HepG2 (cell line): ENCODE measurements at regions not wholly inside any gene's neighbourhood (a gene's known extent, or its start where the extent isn't known, plus 50 kb on each side); places are given as distances from the start of the nearest gene placed in this dataset.

Experiments used
- ATAC-seq: fragments of 200-7000 bp; cut with Tn5 transposase; 3 replicates; pipeline ENCODE4 v1.9.1; 2020; ENCODE audit warnings: mild to moderate bottlenecking, moderate library complexity
- BruUV-seq: library from RNA; stranded (reverse); fragments of 400-500 nt; replicated peaks from 2 replicates; lab custom pipeline; 2021; lab: Mats Ljungman, UMichigan
- CTCF ChIA-PET: fragments of 300-600 bp; formaldehyde crosslinking; extraction: SDS; loops from one replicate; lab custom pipeline; 2021; ENCODE audit warnings: low total read pairs, inconsistent platforms, low intra/inter-chr PET ratio; lab: Yijun Ruan, JAX
- POLR2A ChIA-PET: fragments of 350-600 bp; sonication (Branson Sonifier 250); formaldehyde crosslinking; loops from one replicate; lab custom pipeline; 2020; ENCODE audit warnings: antibody characterized with exemption, inconsistent platforms; lab: Yijun Ruan, JAX
- DNase-seq: peaks from one replicate; pipeline ENCODE4 v3.0.0-alpha.2; 2015; ENCODE audit warnings: low spot score
- FAIRE-seq: peaks from 3 replicates; lab custom pipeline; 2011; peaks lifted over from hg19 to GRCh38; lab: Jason Lieb, UNC
- H2AFZ ChIP-seq: one replicate; pipeline ENCODE4 v1.6.1; 2011; ENCODE audit warnings: low read length, inconsistent platforms
- H3K27ac ChIP-seq: fragments of 300-600 bp; 3 replicates; pipeline ENCODE4 v1.8.0; 2011; ENCODE audit warnings: mixed run types, mild to moderate bottlenecking, mixed read lengths, low read length, inconsistent platforms; ENCODE audit not compliant: insufficient read depth; ENCODE audit errors: extremely low read length
- H3K27me3 ChIP-seq, 2 experiments: fragments of 200-600 bp in 1 of 2; 2 replicates in 1 of 2; 3 replicates in 1 of 2; pipeline versions ENCODE4 v1.6.0 to v1.8.0; 2011; ENCODE audit warnings: low read length in 2 of 2, mild to moderate bottlenecking in 2 of 2, moderate library complexity in 2 of 2, inconsistent platforms in 1 of 2; ENCODE audit not compliant: insufficient read depth in 2 of 2, control insufficient read depth in 1 of 2
- H3K36me3 ChIP-seq, 2 experiments: fragments of 200-600 bp in 1 of 2; replicated peaks in 1 of 2; 2 replicates in 1 of 2; 3 replicates in 1 of 2; pipeline versions ENCODE4 v1.5.1 to v1.8.0; 2011; ENCODE audit warnings: low read length in 2 of 2, inconsistent platforms in 1 of 2; ENCODE audit not compliant: insufficient read depth in 2 of 2, control insufficient read depth in 1 of 2
- H3K4me1 ChIP-seq: 2 replicates; pipeline ENCODE4 v1.5.1; 2012; ENCODE audit warnings: low read length, inconsistent platforms; ENCODE audit not compliant: insufficient read depth
- H3K4me2 ChIP-seq: 2 replicates; pipeline ENCODE4 v1.6.0; 2011; ENCODE audit warnings: low read depth, low read length, inconsistent platforms
- H3K4me3 ChIP-seq, 3 experiments: fragments of 200-600 bp in 1 of 3; sonication (generic), shearing (Covaris generic) in 1 of 3; replicated peaks in 1 of 3; 2 replicates each; pipeline ENCODE4 v1.5.1; 2011 to 2016; ENCODE audit warnings: low read length in 3 of 3, inconsistent platforms in 2 of 3, low read depth in 2 of 3, mild to moderate bottlenecking in 2 of 3, control low read depth in 1 of 3, mixed read lengths in 1 of 3; ENCODE audit not compliant: insufficient read depth in 1 of 3
- H3K79me2 ChIP-seq: one replicate; pipeline ENCODE4 v1.6.1; 2011; ENCODE audit warnings: low read length, inconsistent platforms; ENCODE audit not compliant: insufficient read depth
- H3K9ac ChIP-seq: 2 replicates; pipeline ENCODE4 v1.6.0; 2011; ENCODE audit warnings: mild to moderate bottlenecking, low read depth, low read length, inconsistent platforms; ENCODE audit not compliant: insufficient read depth
- H3K9me3 ChIP-seq: 2 replicates; pipeline ENCODE4 v1.5.1; 2012; ENCODE audit warnings: mild to moderate bottlenecking, low read length
- H4K20me1 ChIP-seq: 2 replicates; pipeline ENCODE4 v1.6.0; 2011; ENCODE audit warnings: inconsistent platforms, mild to moderate bottlenecking, low read length, moderate library complexity; ENCODE audit not compliant: insufficient read depth
- ASH2L ChIP-seq: fragments of 300-600, 200-600 bp; sonication (generic); IDR thresholded peaks from 2 replicates; pipeline ENCODE4 v1.7.0; 2017; ENCODE audit warnings: low read depth, mild to moderate bottlenecking, moderate library complexity, mixed read lengths, low read length; ENCODE audit not compliant: insufficient read length
- ATF7 ChIP-seq, 2 experiments: fragments of 450-650 bp in 1 of 2; sonication (generic) in 1 of 2; formaldehyde crosslinking in 1 of 2; IDR thresholded peaks; 2 replicates each; pipeline versions ENCODE4 v1.4.0 to v1.6.1; 2016 to 2020; ENCODE audit warnings: antibody characterized with exemption in 1 of 2, mild to moderate bottlenecking in 1 of 2, missing genetic modification reagents in 1 of 2
- FOXP1 ChIP-seq, 2 experiments: fragments of 450-650 bp in 1 of 2; IDR thresholded peaks; 2 replicates each; pipeline ENCODE4 v1.6.1; 2017 to 2018; ENCODE audit warnings: antibody characterized with exemption in 1 of 2
- MBNL3 ChIP-seq: fragments of 250-450 bp; sonication (Bioruptor Pico); conservative IDR thresholded peaks from 2 replicates; pipeline ENCODE4 v1.8.0; 2022; ENCODE audit warnings: mild to moderate bottlenecking, inconsistent platforms
- MTF2 ChIP-seq: sonication (generic); formaldehyde crosslinking; IDR thresholded peaks from 2 replicates; pipeline ENCODE4 v1.5.0; 2020; ENCODE audit warnings: missing genetic modification reagents, borderline replicate concordance
- RAD21 ChIP-seq: fragments of 450-650 bp; formaldehyde crosslinking; IDR thresholded peaks from 2 replicates; pipeline ENCODE4 v1.5.0; 2020; ENCODE audit warnings: mild to moderate bottlenecking
- WGBS: methylation state at CpG from one replicate; pipeline ENCODE4 v1.1.6; 2017; ENCODE audit warnings: low lambda C conversion rate; 5-methylcytosine and 5-hydroxymethylcytosine counted together
- in situ Hi-C: cut with HindIII; loops from 2 replicates; pipeline ENCODE4 v1.10.0; 2017; ENCODE audit warnings: low pct_unique_long_range_greater_than_20kb; ENCODE audit not compliant: extremely low pct_ligation_motif_present
- intact Hi-C: fragments of 100-400 bp; cut with micrococcal nuclease; formaldehyde crosslinking; loops from one replicate; pipeline ENCODE4 v1.10.0; 2022; ENCODE audit not compliant: unreplicated experiment
- TF ChIP-seq, protein P1 (sequence below): IDR thresholded peaks from 2 replicates; pipeline ENCODE4 v1.6.1; 2012; ENCODE audit warnings: inconsistent platforms

DNA sequence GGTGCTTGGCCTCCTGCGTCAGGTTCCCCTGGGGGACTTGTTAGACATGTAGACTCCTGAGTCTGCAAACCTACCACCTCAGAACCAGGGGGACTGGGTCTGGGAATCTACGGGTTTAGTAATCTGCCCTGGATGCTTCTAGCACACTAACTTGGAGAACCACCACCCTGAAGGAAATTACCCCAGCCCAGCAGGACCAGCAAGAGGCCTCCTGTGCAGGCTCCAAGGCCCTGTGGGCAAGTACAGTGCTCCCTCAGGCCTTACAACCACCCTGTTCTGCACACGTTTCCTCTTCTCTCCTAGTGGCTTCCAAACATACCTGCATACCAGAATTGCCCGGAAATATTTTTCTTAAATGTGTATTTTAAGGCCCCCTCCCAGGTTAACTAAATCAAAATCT is 423.0 kb downstream of the FUT8 start:
- in situ Hi-C loops (no loop called here), intact Hi-C loops (no loop called here)
- ChIA-PET CTCF (no interaction called here), POLR2A (no interaction called here)
- DNase-seq, result no peak
- H3K9me3 ChIP-seq, result no peaks in the 10 kb centered on the region
- H3K4me2 ChIP-seq, result no peak overlapping the region
- no peaks in the 10 kb centered on the region for H3K36me3 ChIP-seq
- no peak for FAIRE-seq
- H3K27ac ChIP-seq, result no peak overlapping the region
- ATAC-seq, result no peak
- no peaks in the 10 kb centered on the region for H3K79me2 ChIP-seq
- H3K9ac ChIP-seq, result no peak overlapping the region
- no peak overlapping the region for H2AFZ ChIP-seq
- H4K20me1 ChIP-seq, result no peaks in the 10 kb centered on the region
- 2% methylated on average over 2 of the region's 4 CpGs for WGBS
- H3K4me1 ChIP-seq, result no peaks in the 10 kb centered on the region
- no peak overlapping the region for H3K4me3 ChIP-seq
- H3K27me3 ChIP-seq, result peaks cover 0 to 18% of the 10 kb centered on the region in 2 experiments; a peak in 3 of 5 replicates
- TF ChIP-seq ASH2L (no peak), ATF7 (IDR thresholded peaks at IDR 0.05) (no peak), ATF7 (CRISPR knock-in tag; IDR thresholded peaks at IDR 0.05) (no peak), RAD21 (no peak)
- no TSS peak for BruUV-seq

GRCh38 chr14:65838565-65838964 is 426.0 kb downstream of the FUT8 start:
- Histone ChIP-seq H4K20me1 (no peaks in the 10 kb centered on the region), H3K9ac (no peak overlapping the region), H2AFZ (no peak overlapping the region), H3K4me2 (no peak overlapping the region)
- CTCF ChIA-PET, result no interaction called here
- TF ChIP-seq, protein P1, sequence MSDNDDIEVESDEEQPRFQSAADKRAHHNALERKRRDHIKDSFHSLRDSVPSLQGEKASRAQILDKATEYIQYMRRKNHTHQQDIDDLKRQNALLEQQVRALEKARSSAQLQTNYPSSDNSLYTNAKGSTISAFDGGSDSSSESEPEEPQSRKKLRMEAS, result no peak
- no peak for TF ChIP-seq FOXP1 (IDR thresholded peaks at IDR 0.05)
- TF ChIP-seq FOXP1 (CRISPR knock-in tag; IDR thresholded peaks at IDR 0.05), result no peak
- TF ChIP-seq MTF2 (CRISPR knock-in tag), result no peak
- TF ChIP-seq MBNL3 (CRISPR knock-in tag), result no peak
- TF ChIP-seq, all 625 proteins: peak for 0
- Histone ChIP-seq H3K79me2 (no peaks in the 10 kb centered on the region), H3K4me3 (no peak overlapping the region), H3K36me3 (no peaks in the 10 kb centered on the region), H3K27me3 (peaks cover 0 to 17% of the 10 kb centered on the region in 2 experiments; a peak in 4 of 5 replicates), H3K27ac (no peak overlapping the region), H3K9me3 (no peaks in the 10 kb centered on the region), H3K4me1 (no peaks in the 10 kb centered on the region)
- no TSS peak for BruUV-seq
- no peak for ATAC-seq
- 28% methylated on average over 5 of the region's 5 CpGs for WGBS
- no peak for FAIRE-seq
- intact Hi-C loops (no loop called here), in situ Hi-C loops (no loop called here)
- POLR2A ChIA-PET, result no interaction called here
- no peak for DNase-seq
